ENCODE measurements at regions not wholly inside any gene's neighbourhood (a gene's known extent, or its start where the extent isn't known, plus 50 kb on each side); places are given as distances from the start of the nearest gene placed in this dataset.
A peak's percentile ranks its signal among the peaks of the same experiment; 100 is the strongest.

DNA sequence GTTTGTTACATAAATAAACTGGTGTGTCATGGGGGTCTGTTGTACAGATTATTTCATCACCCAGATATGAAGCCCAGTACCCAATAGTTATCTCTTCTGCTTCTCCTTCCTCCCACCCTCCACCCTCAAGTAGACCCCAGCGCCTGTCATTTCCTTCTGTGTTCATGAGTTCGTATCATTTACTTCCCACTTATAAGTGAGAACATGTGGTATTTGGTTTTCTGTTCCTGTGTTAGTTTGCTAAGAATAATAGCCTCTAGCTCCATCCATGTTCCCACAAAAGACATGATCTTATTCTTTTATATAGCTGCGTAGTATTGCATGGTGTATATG lies 185.4 kb downstream of the PSMG1 start:
- peak in 1 of 2 donors; percentile 39 for DNase-seq

DNA sequence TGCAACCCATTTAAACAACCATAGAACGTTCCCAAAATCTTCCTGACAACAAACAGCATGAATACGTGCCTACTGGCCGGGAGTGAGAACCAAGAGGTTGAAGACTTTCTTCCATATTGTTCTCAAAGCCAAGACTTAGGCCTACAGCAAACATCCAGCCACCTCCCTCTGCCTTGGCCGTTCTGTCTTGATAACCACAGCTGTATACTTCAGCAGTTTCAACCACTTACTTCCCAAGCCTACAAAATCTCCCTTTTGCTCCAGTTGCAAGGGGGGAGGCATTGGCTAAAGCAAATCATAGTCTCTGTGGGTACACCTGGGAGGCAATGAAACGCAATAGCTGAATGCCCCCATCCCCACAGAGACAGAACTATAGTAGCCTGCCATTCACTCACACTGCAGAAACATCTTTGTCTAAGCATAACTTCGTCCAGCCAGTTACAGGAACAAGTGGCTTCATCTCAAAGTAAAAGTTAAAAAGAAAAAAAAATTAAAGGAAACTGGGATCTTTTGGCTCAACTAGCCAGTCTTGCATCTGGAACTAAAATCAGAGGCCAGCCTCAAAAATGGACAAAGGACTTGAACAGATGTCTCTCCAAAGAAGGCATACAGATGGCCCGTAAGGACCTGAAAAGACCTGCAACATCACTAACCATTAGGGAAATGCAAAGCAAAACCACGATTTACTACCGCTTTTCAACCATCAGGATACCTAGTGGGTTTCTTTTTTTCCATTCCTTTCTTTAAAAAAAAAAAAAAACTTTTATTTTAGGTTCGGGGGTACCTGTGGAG lies 186.0 kb downstream of the PSMG1 start:
- no peak for DNase-seq

DNA sequence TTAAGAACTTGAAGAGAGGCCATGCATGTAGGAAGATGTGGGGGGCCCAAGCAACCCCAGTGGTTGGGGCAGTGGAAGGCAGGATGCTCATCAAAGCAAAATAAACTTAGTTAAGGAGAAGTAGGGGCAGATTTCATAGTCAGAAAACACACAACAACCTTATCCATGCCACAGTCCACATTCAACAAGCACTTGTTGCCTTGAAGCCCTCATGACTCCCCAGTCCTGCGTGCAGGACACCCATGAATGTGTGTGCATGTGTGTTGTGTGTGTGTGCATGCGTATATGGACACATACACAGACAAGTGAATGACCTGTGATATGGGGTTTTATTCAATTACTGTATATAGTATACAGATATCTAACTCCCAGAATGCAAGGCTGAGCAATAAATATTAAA lies 186.9 kb downstream of the PSMG1 start:
- DNase-seq, result no peak

DNA sequence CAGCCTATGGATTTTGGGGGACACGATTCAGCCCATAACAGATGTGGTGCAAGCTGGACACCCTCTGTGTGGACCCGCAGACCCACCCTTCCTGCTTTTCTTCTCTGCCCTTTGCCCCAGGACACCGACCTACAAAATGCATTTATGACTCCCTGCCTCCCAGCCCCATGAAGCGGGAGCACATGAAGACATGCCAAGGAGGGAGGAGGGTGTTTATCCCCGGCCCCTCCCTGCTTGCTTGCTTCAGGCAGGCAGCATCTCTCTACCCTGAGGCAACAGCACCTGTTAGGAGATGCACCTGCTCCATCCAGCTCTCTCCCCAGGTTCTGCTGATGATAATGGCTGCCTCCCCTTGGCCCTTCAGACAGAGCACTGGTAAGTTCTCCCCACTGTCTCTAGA lies 187.5 kb downstream of the PSMG1 start:
- DNase-seq, result no peak

DNA sequence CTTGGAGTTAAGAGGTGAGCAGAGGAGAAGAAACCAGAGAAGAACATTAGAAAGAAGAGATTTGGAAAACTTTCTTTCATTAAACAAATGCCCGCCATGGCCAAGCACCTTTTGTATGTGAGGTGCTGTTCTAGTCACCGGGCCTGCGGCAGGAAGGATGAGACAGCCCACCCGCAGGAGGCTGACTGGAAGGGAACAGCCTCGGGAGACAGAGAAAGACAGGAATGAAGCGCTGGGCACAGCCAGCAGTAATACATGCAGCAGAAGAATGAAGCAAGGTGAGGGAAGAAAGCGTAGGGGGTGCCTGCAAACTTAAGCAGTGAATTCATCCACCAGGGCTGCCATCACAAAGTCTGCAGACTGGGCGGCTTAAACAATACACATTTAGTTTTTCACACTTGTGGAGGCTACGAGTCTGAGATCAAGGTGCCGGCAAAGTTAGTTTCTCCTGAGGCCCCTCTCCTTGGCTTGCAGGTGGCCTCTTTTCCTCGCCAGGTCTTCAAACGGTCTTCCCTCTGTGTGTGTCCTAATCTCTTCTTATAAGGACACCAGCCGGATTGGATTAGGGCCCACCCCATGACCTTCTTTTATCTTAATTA lies 188.1 kb downstream of the PSMG1 start:
- DNase-seq, result no peak

DNA sequence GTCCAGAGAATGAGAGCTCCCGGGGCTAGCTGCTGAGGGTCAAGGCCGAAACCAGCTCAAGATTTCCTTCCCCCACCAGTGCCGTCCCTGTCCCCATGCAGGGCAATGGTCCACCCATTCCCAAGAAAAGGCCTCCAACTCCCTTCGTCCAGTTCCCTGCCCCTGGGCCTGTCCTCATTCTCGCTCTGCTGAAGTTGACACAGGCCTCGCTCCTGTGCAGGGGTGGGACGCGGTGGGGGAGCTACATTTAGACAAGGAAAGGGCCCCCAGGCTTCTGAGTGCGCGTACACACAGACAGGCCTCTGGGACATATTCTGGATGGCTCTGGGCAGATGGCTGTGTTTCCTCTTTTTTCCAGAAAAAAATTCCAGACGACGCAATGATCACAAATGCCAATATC lies 188.3 kb downstream of the ETS2 start:
- no peak for DNase-seq

DNA sequence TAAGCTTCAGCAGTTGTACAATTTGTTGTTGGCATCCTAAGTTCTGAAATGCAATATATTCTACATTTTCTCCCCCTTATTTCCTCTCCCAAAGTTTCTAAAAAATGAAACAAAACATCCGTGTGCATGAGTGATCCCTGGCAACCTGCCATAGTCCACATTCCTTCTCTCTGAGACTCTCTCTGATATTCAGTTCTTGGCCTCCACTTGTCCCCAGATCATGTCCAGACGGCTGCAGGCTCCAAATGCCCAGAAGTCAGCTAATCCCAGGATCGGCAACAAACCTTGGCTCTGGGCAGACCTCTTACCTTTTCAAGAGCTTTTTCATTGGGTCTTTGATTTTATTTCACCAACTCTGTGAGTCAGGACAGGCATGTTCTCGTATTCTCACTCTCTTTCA lies 187.8 kb downstream of the ETS2 start:
- DNase-seq, result no peak

DNA sequence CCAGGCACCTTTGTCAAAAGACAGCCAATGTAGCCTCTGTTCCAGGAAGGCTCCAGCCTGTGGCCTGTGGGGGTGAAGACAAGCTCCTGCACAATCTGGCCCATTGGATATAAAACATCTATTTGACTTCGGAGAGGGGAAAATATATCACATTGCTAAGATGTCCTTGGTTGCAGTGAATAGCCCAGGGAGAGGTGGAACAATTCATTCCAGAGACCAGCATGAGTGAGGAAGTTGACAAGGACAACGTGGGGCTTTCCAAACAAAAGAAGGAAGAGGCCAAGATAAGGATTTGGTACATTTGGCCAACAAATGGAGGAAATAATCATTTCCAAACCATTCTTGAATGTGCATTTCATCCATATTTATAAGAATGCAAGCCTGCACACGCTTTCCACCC lies 187.0 kb downstream of the ETS2 start:
- DNase-seq, result peak in 1 of 2 donors; percentile 43

DNA sequence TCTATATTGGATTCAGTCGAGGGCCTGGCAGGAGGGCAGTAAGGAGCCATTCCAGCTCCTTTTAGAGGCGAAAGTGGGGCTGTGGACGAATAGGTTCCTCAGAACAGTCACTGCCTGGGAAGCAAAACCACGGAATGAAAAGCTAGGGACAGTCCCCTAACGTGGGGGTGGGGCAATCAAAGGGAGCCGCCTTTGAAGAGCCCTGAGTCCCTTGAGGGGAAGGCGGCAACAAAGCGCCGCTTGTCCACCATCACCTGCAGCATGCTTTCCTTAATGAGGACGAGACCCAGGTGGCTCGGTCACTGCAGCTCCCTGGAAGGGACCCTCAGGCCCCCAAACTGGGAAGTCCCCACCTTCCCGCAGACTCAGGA lies 184.7 kb downstream of the ETS2 start:
- DNase-seq, result no peak

DNA sequence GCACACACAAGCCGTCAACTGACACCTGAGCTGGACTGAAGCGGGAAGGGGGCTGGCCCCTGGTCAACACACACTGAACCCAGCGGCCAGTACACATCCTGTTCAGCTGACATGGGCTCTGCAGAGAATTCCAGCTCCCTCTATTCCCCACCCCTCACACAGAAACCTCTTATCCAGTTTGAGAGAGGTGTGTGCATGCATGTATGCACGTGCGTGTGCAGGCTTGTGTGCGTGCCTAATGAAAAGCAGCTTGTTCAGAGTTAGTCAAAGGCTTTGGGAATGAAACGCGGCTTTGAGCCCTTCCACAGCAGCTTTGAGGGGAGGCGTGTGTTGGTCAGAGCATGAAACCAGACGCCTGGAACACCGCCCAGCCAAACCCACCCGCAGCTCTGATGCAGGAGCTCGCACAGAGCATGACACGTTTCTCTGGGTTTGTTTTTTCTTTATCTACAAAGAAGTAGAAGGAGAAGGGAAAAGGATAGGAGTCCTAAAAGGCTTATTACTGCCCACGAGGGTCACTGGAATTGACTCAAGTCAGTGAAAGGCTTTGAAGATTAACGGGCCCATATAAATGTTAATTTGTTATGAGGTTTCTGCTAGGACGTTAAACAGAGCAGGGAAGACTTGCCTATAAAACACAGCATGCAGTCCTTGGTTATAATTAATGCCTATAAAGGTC lies 184.2 kb downstream of the ETS2 start:
- no peak for DNase-seq

DNA sequence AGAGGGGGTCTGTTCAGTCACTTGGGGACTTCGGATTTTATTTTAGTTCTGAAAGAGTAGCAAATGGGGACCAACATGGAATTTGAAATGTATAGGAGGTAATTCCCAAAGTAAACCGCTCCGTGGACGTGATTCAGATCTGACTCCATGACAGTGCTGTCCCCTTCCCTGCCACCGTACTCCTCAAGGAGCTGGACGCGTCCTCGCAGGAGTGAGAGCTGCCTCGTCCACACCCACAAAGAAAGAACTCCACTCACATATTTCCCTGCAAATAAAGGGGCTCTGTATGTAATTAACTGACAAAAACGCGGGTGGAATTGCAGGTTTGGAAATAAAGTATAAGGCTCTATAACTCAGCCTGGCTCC lies 183.6 kb downstream of the ETS2 start:
- DNase-seq, result no peak

DNA sequence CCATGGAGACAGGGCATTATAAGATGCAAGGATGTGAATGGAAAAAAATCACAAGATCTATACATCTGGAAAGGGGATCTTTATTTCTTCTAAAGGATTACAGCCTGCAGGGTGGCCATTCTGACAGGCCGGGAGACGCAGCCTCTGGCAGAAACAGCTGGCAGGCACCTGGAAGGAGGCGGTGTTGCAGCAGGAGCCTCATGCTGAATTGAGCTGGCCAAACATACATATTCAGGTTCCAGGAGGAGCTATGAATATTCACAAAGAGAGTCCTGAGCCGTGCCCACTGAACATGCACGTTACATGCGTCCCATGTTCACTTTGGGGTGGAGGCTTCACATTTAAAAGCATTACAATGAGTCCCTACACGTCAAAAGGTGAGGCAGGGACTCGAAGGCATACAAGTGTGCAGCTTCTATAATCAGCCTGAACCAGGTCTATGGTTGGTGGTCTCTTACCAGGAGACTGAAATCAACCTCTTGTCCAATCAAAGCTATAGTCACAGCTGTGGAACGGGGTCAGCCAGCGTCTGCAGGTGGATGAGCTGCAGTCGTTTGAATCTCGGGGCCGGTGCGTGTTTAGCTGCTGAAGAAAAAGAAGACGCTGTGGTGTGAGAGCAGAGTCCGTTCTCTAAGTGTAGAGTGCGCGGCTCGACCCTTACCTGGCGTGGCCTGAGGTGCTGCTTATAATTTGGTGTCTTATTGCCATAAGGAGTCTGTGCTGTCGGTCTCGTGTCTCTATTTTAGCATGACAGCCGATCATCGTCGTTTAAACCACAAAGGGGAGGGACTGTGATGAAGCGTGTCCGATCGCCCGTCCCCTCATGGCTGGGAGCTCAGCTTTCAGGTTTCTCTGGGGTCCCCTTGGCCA lies 183.0 kb downstream of the ETS2 start:
- no peak for DNase-seq

DNA sequence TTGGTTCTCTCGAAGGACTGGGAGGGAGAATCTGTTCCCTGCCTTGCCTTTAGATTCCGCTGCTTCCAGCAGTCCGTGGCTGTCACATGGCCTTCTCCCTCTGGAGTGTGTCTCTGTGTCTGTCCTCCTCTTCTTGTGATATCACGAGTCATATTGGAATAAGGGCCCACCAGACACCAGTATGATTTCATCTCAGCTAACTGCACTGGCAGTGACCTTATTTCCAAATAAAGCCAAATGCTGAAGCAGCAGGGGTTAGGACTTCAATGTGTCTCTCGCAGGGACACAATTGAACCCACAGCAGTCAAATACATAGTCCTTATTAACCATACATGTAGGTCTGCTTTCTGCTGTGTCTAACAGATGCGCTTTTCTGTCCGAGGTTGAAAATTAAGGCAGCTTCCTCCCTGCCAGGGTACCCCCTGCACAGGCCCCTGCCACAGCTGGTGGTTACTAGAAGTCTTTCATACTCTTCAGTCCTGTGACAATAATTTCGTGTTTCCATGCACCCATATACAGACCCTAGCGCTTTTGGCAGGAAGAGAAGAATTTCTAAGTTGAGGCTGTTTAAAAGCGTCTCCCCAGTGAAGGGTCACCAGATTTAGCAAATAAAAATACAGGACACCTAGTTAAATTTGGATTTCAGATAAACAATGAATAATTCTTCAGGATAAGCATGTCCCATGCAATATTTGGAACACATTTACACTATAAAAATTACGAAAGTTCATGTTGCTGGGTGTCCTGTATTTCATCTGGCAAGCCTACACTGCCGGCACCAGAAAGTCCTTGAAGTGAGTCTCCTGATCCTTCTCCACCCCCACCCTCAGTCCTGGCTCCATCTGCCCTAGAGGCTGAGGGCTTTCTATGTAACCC lies 182.1 kb downstream of the ETS2 start:
- no peak for DNase-seq

DNA sequence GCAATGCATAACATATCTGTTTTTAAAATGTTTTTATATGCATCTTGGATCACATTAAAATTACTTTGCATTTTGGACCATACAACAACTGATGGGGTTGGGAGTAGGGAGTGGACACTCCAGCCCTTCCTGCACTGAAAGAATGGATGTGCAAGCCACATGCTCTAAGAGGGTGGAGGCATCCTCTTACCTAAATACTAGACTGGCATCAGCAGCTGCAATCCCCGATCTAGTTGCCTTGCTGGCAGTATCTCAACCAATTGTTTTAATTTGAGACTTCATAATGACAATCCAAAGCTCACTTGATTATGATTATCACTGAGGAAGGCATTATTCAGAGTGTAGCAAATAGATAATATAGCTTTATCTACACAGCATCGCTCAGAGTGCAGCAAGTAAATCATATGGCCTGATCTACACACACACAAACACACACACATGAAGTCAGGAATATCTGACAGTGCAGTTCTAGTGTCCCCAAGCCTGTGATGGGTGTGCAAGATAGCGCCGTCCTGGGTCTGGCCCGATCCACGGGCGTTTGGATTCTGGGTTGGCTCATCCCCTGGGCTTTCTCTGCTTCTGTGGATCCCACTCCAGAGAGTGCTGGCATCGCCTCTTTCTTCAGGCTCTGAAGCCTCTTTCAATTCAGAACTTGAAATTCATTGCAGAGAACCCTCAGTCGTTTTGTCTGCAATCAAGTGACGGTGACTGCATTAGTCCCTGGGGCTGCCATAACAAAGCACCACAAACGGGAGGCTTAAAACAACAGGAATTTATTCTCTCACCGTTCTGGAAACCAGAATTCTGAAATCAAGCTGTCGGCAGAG lies 181.3 kb downstream of the ETS2 start:
- no peak for DNase-seq

DNA sequence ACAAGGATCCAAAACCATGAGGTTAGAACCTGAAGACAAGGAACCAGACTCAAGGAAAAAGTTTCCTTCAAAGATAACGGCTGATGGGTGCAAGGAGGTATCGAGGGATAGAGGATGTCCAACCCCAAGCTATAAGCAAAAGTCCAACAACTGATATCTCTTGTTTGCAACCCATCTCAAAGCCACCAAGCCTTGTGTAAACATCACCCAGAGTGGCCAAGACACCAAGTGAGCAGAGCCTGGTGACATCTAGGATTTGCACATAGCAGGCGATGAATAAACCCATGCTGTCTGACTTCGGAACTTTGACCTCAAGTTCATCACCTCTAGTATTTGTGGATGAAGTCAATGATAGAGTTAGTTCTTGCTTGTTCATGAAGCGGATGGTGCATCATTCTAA lies 180.7 kb downstream of the ETS2 start:
- DNase-seq, result no peak

DNA sequence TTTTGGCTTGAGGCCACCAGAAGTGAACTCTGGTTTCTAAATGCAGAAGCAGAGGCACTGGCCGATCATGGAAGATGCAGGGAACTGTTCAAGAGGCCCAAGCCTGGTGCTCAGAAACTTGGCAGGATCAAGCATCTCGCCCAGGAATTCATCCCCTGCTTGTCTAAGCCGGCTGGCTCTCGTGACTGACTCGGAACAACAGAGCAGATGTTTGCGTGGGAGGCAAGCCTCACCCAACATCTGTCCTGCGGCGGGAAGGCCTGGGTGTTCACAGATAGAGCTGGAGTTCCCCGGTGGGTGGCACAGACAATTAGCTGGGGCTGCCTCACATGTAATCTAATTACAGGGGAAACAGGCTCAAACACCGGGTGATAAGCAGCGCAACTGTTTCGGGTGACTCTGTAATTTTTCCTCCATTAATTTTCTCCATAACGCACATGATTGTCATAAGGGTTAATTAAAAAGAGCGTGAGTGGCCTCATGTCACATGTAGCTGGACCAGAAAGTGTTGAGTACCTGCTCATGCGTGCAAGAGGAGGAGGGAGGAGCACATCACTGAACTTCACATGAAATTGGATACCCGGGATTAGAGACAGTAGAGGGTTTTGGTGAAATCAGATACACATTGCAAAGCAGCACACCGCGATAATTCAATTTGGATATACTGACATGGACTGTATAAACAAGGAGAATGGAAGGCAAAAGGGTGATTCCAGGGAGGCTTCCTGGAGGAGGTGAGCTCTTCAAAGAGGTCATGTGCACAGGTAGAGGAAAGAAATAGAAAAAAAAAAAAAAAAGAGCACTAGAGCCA lies 180.0 kb downstream of the ETS2 start:
- DNase-seq, result peak; percentile 73 to 75

DNA sequence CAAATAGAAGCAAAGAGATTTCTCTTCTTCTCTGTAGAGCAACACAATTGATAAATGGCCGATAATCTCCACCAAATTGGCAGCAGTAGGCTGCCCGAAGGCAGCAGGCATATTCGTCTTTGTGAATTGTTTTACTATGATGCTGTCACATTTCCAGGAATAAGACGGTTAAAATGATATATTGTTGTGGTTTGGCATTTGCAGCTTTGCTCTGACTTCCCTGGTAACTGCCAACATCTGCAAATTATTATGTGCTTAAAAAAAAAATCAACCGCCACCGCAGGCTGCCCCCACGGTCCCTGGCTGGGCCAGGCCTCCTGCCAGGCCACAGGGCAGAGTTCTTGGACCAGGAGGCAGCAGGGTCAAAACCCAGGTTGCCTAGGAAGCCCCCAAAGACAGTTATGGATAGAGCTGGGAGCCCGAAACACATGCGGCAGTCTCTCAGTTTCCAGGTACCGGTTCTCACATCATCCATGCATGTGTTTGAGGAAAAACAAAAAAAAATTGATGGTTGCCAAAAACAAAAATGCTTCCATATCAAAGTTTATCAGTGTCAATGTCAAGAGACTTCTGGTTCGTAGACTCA lies 179.3 kb downstream of the ETS2 start:
- DNase-seq, result no peak

DNA sequence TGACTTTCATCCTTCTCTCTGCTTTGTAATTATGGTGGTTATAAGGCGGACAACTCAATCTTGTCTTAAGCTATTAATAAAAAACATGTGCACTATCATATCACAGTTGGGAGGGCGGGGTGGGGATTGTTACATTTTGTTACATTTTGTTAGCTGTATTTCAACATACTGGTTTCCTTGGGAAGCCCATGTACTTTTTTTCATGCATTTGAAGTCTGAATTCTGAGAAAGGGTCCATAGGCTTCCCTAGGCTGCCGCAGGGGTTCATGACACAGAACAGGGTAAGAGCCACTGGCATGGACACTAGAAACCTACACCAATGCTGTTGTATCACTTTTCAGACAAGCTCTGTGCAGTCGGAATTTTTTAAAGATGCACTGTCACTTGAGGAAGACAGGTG lies 178.8 kb downstream of the ETS2 start:
- DNase-seq, result peak in 1 of 2 donors; percentile 24

DNA sequence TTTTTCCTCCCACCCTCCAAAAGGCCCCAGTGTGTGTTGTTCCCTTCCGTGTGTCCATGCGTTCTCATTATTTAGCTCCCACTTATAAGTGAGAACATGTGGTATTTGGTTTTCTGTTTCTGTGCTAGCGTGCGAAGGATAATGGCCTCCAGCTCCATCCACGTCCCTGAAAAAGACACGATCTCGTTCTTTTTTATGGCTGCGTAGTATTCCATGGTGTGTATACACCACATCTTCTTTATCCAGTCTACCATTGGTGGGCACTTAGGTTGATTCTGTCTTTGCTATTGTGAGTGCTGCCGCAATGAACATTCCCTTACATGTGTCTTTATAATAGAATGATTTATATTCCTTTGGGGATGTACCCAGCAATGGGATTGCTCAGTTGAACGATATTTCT lies 177.8 kb downstream of the ETS2 start:
- DNase-seq, result no peak

DNA sequence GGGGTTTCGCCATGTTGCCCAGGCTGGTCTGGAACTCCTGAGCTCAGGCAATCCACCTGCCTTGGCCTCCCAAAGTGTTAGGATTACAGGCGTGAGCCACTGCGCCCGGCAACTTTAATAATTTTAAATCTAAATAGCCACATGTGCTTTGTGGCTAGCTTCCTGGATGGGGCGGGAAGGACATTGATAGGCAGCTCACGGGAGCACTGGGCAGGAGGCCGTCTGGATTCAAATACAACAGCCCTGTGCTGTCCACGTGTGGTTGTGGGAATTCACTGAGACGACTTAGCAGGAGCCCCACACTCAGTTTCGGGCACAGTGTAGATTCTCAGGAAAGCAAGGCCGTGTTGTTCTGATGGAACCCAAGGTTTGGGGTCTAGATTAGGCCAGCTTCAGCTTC lies 177.1 kb downstream of the ETS2 start:
- DNase-seq, result no peak

All from inflammatory macrophage treated with lipopolysaccharide for 1 hour (primary cell).